Activated CD4-positive, alpha-beta T cell treated with anti-CD3 and anti-CD28 coated beads, Interleukin-2, amount 10 ng/mL, durations not matched to agents 7 days and 5 days (primary cell): ENCODE measurements at regions not wholly inside any gene's neighbourhood (a gene's known extent, or its start where the extent isn't known, plus 50 kb on each side); places are given as distances from the start of the nearest gene placed in this dataset.

ENCODE experiments used
- CTCF ChIA-PET: fragments of 350-600 bp; sonication (Branson Sonifier 250); formaldehyde crosslinking; loops from one replicate; lab custom pipeline; 2021; ENCODE audit warnings: antibody characterized with exemption; lab: Charles Lee
- POLR2A ChIA-PET: fragments of 350-600 bp; sonication (Branson Sonifier 250); formaldehyde crosslinking; loops from one replicate; lab custom pipeline; 2021; ENCODE audit warnings: antibody characterized with exemption; lab: Charles Lee
- DNase-seq: peaks from one replicate; pipeline ENCODE4 v3.0.0-alpha.2; 2020
- H3K27ac Mint-ChIP-seq: one replicate; pipeline ENCODE4 v1.8.0; 2021; ENCODE audit warnings: mild to moderate bottlenecking, moderate library complexity, mixed read lengths
- H3K27me3 Mint-ChIP-seq: one replicate; pipeline ENCODE4 v1.8.0; 2021; ENCODE audit warnings: mixed read lengths
- H3K36me3 Mint-ChIP-seq: one replicate; pipeline ENCODE4 v1.8.0; 2021; ENCODE audit warnings: low read depth, mixed read lengths
- H3K4me1 Mint-ChIP-seq: one replicate; pipeline ENCODE4 v1.8.0; 2021; ENCODE audit warnings: mixed read lengths
- H3K4me3 Mint-ChIP-seq: one replicate; pipeline ENCODE4 v1.8.0; 2021; ENCODE audit warnings: mild to moderate bottlenecking, moderate library complexity, mixed read lengths
- H3K9me3 Mint-ChIP-seq: one replicate; pipeline ENCODE4 v1.8.0; 2021; ENCODE audit warnings: mixed read lengths

- Mint-ChIP-seq H3K4me3 (no peak overlapping the region), H3K36me3 (no peaks in the 10 kb centered on the region), H3K9me3 (no peaks in the 10 kb centered on the region), H3K27me3 (no peaks in the 10 kb centered on the region), H3K4me1 (no peaks in the 10 kb centered on the region), H3K27ac (no peak overlapping the region)
- POLR2A ChIA-PET: no interaction called here
- no peak for DNase-seq
- CTCF ChIA-PET: no interaction called here
Observed at GRCh38 chr12:119245904-119246494, 67.3 kb downstream of the HSPB8 start.

GRCh38 chr12:119247007-119247719 lies 68.4 kb downstream of the HSPB8 start:
- no peak for DNase-seq
- no peaks in the 10 kb centered on the region for H3K9me3 Mint-ChIP-seq
- ChIA-PET CTCF (no interaction called here), POLR2A (no interaction called here)
- no peaks in the 10 kb centered on the region for H3K4me1 Mint-ChIP-seq
- H3K36me3 Mint-ChIP-seq: no peaks in the 10 kb centered on the region
- no peak overlapping the region for H3K4me3 Mint-ChIP-seq
- no peak overlapping the region for H3K27ac Mint-ChIP-seq
- no peaks in the 10 kb centered on the region for H3K27me3 Mint-ChIP-seq

GRCh38 chr12:119247720-119248043 lies 69.0 kb downstream of the HSPB8 start:
- no peaks in the 10 kb centered on the region for H3K27me3 Mint-ChIP-seq
- H3K4me1 Mint-ChIP-seq: no peaks in the 10 kb centered on the region
- CTCF ChIA-PET: no interaction called here
- no peak overlapping the region for H3K27ac Mint-ChIP-seq
- POLR2A ChIA-PET: no interaction called here
- H3K9me3 Mint-ChIP-seq: no peaks in the 10 kb centered on the region
- DNase-seq: no peak
- H3K4me3 Mint-ChIP-seq: no peak overlapping the region
- no peaks in the 10 kb centered on the region for H3K36me3 Mint-ChIP-seq

- H3K36me3 Mint-ChIP-seq: no peaks in the 10 kb centered on the region
- POLR2A ChIA-PET: no interaction called here
- CTCF ChIA-PET: interaction anchor here (0.7 kb wide), 1 partner anchor 460 kb away, joined by 3 read pairs; no protein-coding TSS in a partner anchor
Observed at GRCh38 chr12:119249383-119250155, 70.8 kb downstream of the HSPB8 start.

GRCh38 chr12:119255314-119255713 lies 76.6 kb downstream of the HSPB8 start:
- H3K4me3 Mint-ChIP-seq: no peak overlapping the region
- no peak overlapping the region for H3K27ac Mint-ChIP-seq
- DNase-seq: no peak
- H3K4me1 Mint-ChIP-seq: no peaks in the 10 kb centered on the region
- no peaks in the 10 kb centered on the region for H3K36me3 Mint-ChIP-seq
- H3K27me3 Mint-ChIP-seq: no peaks in the 10 kb centered on the region
- CTCF ChIA-PET: no interaction called here
- H3K9me3 Mint-ChIP-seq: no peaks in the 10 kb centered on the region
- POLR2A ChIA-PET: no interaction called here

More at GRCh38 chr12:119249383-119250155, 70.8 kb downstream of the HSPB8 start:
- no peaks in the 10 kb centered on the region for H3K9me3 Mint-ChIP-seq
- no peaks in the 10 kb centered on the region for H3K27me3 Mint-ChIP-seq
- no peak overlapping the region for H3K27ac Mint-ChIP-seq
- H3K4me1 Mint-ChIP-seq: no peaks in the 10 kb centered on the region
- H3K4me3 Mint-ChIP-seq: no peak overlapping the region
- no peak for DNase-seq

GRCh38 chr12:119258149-119258548 lies 76.4 kb upstream of the CCDC60 start:
- Mint-ChIP-seq H3K4me3 (no peak overlapping the region), H3K4me1 (no peaks in the 10 kb centered on the region), H3K9me3 (no peaks in the 10 kb centered on the region), H3K27me3 (no peaks in the 10 kb centered on the region), H3K27ac (no peak overlapping the region), H3K36me3 (no peaks in the 10 kb centered on the region)
- no peak for DNase-seq
- ChIA-PET CTCF (interaction anchor here (0.8 kb wide), 1 partner anchor 28 kb away, joined by 3 read pairs; no protein-coding TSS in a partner anchor), POLR2A (no interaction called here)

- Mint-ChIP-seq H3K27ac (no peak overlapping the region), H3K4me1 (no peaks in the 10 kb centered on the region), H3K4me3 (no peak overlapping the region), H3K36me3 (no peaks in the 10 kb centered on the region), H3K27me3 (no peaks in the 10 kb centered on the region), H3K9me3 (no peaks in the 10 kb centered on the region)
- ChIA-PET POLR2A (no interaction called here), CTCF (interaction anchor here (0.8 kb wide), 1 partner anchor 28 kb away, joined by 3 read pairs; no protein-coding TSS in a partner anchor)
- no peak for DNase-seq
Observed at GRCh38 chr12:119258556-119258955, 76.0 kb upstream of the CCDC60 start.

GRCh38 chr12:119259484-119259883 lies 75.0 kb upstream of the CCDC60 start:
- Mint-ChIP-seq H3K36me3 (no peaks in the 10 kb centered on the region), H3K27me3 (no peaks in the 10 kb centered on the region), H3K4me1 (no peaks in the 10 kb centered on the region), H3K4me3 (no peak overlapping the region), H3K27ac (no peak overlapping the region), H3K9me3 (no peaks in the 10 kb centered on the region)
- CTCF ChIA-PET: no interaction called here
- POLR2A ChIA-PET: no interaction called here
- no peak for DNase-seq

- H3K4me1 Mint-ChIP-seq: no peaks in the 10 kb centered on the region
- no peak for DNase-seq
- ChIA-PET CTCF (no interaction called here), POLR2A (no interaction called here)
- H3K4me3 Mint-ChIP-seq: no peak overlapping the region
- no peak overlapping the region for H3K27ac Mint-ChIP-seq
- H3K36me3 Mint-ChIP-seq: no peaks in the 10 kb centered on the region
- peaks cover 4% of the 10 kb centered on the region for H3K9me3 Mint-ChIP-seq
- no peaks in the 10 kb centered on the region for H3K27me3 Mint-ChIP-seq
Observed at GRCh38 chr12:119262388-119262787, 72.1 kb upstream of the CCDC60 start.

GRCh38 chr12:119263466-119263865 lies 71.1 kb upstream of the CCDC60 start:
- peaks cover 9% of the 10 kb centered on the region for H3K9me3 Mint-ChIP-seq
- no peaks in the 10 kb centered on the region for H3K27me3 Mint-ChIP-seq
- ChIA-PET POLR2A (no interaction called here), CTCF (interaction anchor here (0.6 kb wide), 1 partner anchor 20 kb away, joined by 3 read pairs; no protein-coding TSS in a partner anchor)
- no peak overlapping the region for H3K4me3 Mint-ChIP-seq
- no peak for DNase-seq
- no peak overlapping the region for H3K27ac Mint-ChIP-seq
- no peaks in the 10 kb centered on the region for H3K4me1 Mint-ChIP-seq
- no peaks in the 10 kb centered on the region for H3K36me3 Mint-ChIP-seq

- ChIA-PET CTCF (no interaction called here), POLR2A (no interaction called here)
- peaks cover 13% of the 10 kb centered on the region for H3K9me3 Mint-ChIP-seq
- no peak overlapping the region for H3K27ac Mint-ChIP-seq
- DNase-seq: no peak
- H3K36me3 Mint-ChIP-seq: no peaks in the 10 kb centered on the region
- no peaks in the 10 kb centered on the region for H3K27me3 Mint-ChIP-seq
- H3K4me3 Mint-ChIP-seq: no peak overlapping the region
- no peaks in the 10 kb centered on the region for H3K4me1 Mint-ChIP-seq
Observed at GRCh38 chr12:119266963-119267362, 67.6 kb upstream of the CCDC60 start.

GRCh38 chr12:119274636-119275065 lies 59.9 kb upstream of the CCDC60 start:
- ChIA-PET POLR2A (no interaction called here), CTCF (interaction anchor here (1.3 kb wide), 1 partner anchor 18 kb away, joined by 3 read pairs; no protein-coding TSS in a partner anchor)
- H3K4me3 Mint-ChIP-seq: no peak overlapping the region
- no peaks in the 10 kb centered on the region for H3K27me3 Mint-ChIP-seq
- no peaks in the 10 kb centered on the region for H3K4me1 Mint-ChIP-seq
- no peaks in the 10 kb centered on the region for H3K9me3 Mint-ChIP-seq
- no peaks in the 10 kb centered on the region for H3K36me3 Mint-ChIP-seq
- H3K27ac Mint-ChIP-seq: no peak overlapping the region
- DNase-seq: no peak

- POLR2A ChIA-PET: no interaction called here
- H3K4me3 Mint-ChIP-seq: no peak overlapping the region
- H3K4me1 Mint-ChIP-seq: no peaks in the 10 kb centered on the region
- DNase-seq: no peak
- H3K9me3 Mint-ChIP-seq: no peaks in the 10 kb centered on the region
- CTCF ChIA-PET: no interaction called here
- no peaks in the 10 kb centered on the region for H3K36me3 Mint-ChIP-seq
- H3K27me3 Mint-ChIP-seq: no peaks in the 10 kb centered on the region
- H3K27ac Mint-ChIP-seq: no peak overlapping the region
Observed at GRCh38 chr12:119283310-119283709, 51.2 kb upstream of the CCDC60 start.
